Neuronal stem cell (in vitro differentiated cells): ENCODE measurements at regions not wholly inside any gene's neighbourhood (a gene's known extent, or its start where the extent isn't known, plus 50 kb on each side); places are given as distances from the start of the nearest gene placed in this dataset.

ENCODE experiments used
- DNase-seq: peaks from one replicate; pipeline ENCODE4 v3.0.0-alpha.2; 2013; ENCODE audit warnings: low spot score
- H2AFZ ChIP-seq: one replicate; pipeline ENCODE4 v1.6.1; 2013; ENCODE audit warnings: mild to moderate bottlenecking, low read length, inconsistent platforms
- H2AK5ac ChIP-seq: 2 replicates; pipeline ENCODE4 v1.6.1; 2013; ENCODE audit warnings: low read depth, mild to moderate bottlenecking, inconsistent platforms, low read length, moderate library complexity, mixed read lengths
- H2BK120ac ChIP-seq: 2 replicates; pipeline ENCODE4 v1.6.1; 2013; ENCODE audit warnings: low read depth, mild to moderate bottlenecking, inconsistent platforms, low read length, moderate library complexity, mixed read lengths
- H2BK12ac ChIP-seq: one replicate; pipeline ENCODE4 v1.6.1; 2013; ENCODE audit warnings: low read length, inconsistent platforms
- H2BK15ac ChIP-seq: 2 replicates; pipeline ENCODE4 v1.6.1; 2013; ENCODE audit warnings: mild to moderate bottlenecking, low read length, inconsistent platforms, mixed read lengths
- H2BK5ac ChIP-seq: one replicate; pipeline ENCODE4 v1.6.1; 2013; ENCODE audit warnings: inconsistent platforms, mild to moderate bottlenecking, low read length, moderate library complexity
- H3K14ac ChIP-seq: one replicate; pipeline ENCODE4 v1.6.1; 2013; ENCODE audit warnings: low read length, inconsistent platforms
- H3K18ac ChIP-seq: 2 replicates; pipeline ENCODE4 v1.6.1; 2013; ENCODE audit warnings: low read length, inconsistent platforms
- H3K23ac ChIP-seq: 2 replicates; pipeline ENCODE4 v1.6.1; 2013; ENCODE audit warnings: low read depth, mild to moderate bottlenecking, mixed read lengths, low read length, inconsistent platforms; ENCODE audit not compliant: poor library complexity
- H3K27ac ChIP-seq: replicated peaks from 3 replicates; pipeline ENCODE4 v1.5.1; 2013; ENCODE audit warnings: low read length, inconsistent platforms
- H3K27me3 ChIP-seq, 3 experiments: 2 replicates each; pipeline ENCODE4 v1.6.1; 2013; ENCODE audit warnings: low read length in 3 of 3, mild to moderate bottlenecking in 2 of 3, inconsistent platforms in 1 of 3, low read depth in 1 of 3, mixed read lengths in 1 of 3, moderate library complexity in 1 of 3; ENCODE audit not compliant: control insufficient read depth in 3 of 3, insufficient read depth in 3 of 3
- H3K36me3 ChIP-seq, 2 donors: replicated peaks in 1 of 2; 2 replicates each; pipeline ENCODE4 v1.6.1; 2013; ENCODE audit warnings: low read length in 2 of 2; ENCODE audit not compliant: control insufficient read depth in 2 of 2, insufficient read depth in 2 of 2
- H3K4ac ChIP-seq: 2 replicates; pipeline ENCODE4 v1.6.1; 2013; ENCODE audit warnings: inconsistent platforms, mild to moderate bottlenecking, low read length, moderate library complexity
- H3K4me1 ChIP-seq, 2 donors: 1 replicate in 1 of 2; 2 replicates in 1 of 2; pipeline ENCODE4 v1.6.1; 2013; ENCODE audit warnings: low read length in 2 of 2, low read depth in 1 of 2; ENCODE audit not compliant: control insufficient read depth in 2 of 2, insufficient read depth in 1 of 2
- H3K4me2 ChIP-seq: one replicate; pipeline ENCODE4 v1.6.1; 2013; ENCODE audit warnings: mild to moderate bottlenecking, low read length, inconsistent platforms; ENCODE audit not compliant: insufficient read depth, poor library complexity, severe bottlenecking
- H3K4me3 ChIP-seq, 2 donors: 2 replicates each; pipeline ENCODE4 v1.5.1; 2013; ENCODE audit warnings: low read length in 2 of 2, mild to moderate bottlenecking in 2 of 2, inconsistent platforms in 1 of 2, moderate library complexity in 1 of 2
- H3K79me1 ChIP-seq: one replicate; pipeline ENCODE4 v1.6.1; 2013; ENCODE audit warnings: low read depth, mild to moderate bottlenecking, inconsistent platforms, low read length, moderate library complexity
- H3K9ac ChIP-seq: one replicate; pipeline ENCODE4 v1.6.1; 2013; ENCODE audit warnings: mild to moderate bottlenecking, low read depth, low read length, inconsistent platforms; ENCODE audit not compliant: poor library complexity
- H3K9me3 ChIP-seq, 2 donors: replicated peaks in 1 of 2; 2 replicates each; pipeline versions ENCODE3 to v1.6.1; 2013; ENCODE audit warnings: low read length in 2 of 2, mild to moderate bottlenecking in 2 of 2, inconsistent platforms in 1 of 2, low read depth in 1 of 2, mixed read lengths in 1 of 2, moderate library complexity in 1 of 2; ENCODE audit not compliant: control insufficient read depth in 2 of 2, insufficient read depth in 1 of 2
- H4K8ac ChIP-seq: one replicate; pipeline ENCODE4 v1.6.1; 2013; ENCODE audit warnings: low read depth, mild to moderate bottlenecking, inconsistent platforms, low read length, moderate library complexity
- H4K91ac ChIP-seq: one replicate; pipeline ENCODE4 v1.6.1; 2013; ENCODE audit warnings: low read length, low read depth, mild to moderate bottlenecking, inconsistent platforms; ENCODE audit not compliant: poor library complexity
- WGBS, 2 donors: extraction: QIAGEN DNeasy Blood & Tissue Kit; methylation state at CpG; one replicate each; pipeline ENCODE4 v1.1.7; 2013; ENCODE audit warnings: missing lambda C conversion rate in 2 of 2, mixed read lengths in 1 of 2; ENCODE audit not compliant: insufficient read length in 2 of 2, insufficient replicate concordance in 1 of 2; ENCODE audit errors: extremely low coverage in 2 of 2; 5-methylcytosine and 5-hydroxymethylcytosine counted together

DNA sequence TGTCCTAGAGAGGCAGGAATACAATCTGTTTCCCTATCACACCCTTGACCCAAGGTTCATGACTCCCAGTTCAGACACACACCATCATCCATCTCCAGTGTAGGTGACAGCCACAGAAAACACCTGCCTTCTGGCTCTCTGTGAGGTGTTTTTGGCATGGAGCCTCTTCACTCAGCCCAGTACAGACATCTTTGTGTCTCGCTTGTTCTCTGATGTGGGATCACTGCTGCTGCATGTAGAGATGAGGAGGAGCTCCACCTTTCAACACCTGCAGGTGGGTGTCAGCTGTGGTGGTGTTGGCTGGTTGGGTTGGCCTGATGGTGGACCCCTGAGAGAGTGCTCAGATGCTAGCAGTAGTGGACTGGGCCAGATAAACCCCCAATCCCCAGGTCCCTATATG lies 916.7 kb upstream of the B3GALT2 start:
- no peak overlapping the region for H3K18ac ChIP-seq
- H3K4ac ChIP-seq, result no peak overlapping the region
- H3K14ac ChIP-seq, result no peak overlapping the region
- H3K4me1 ChIP-seq, result no peaks in the 10 kb centered on the region
- H2BK5ac ChIP-seq, result no peak overlapping the region
- no peaks in the 10 kb centered on the region for H3K79me1 ChIP-seq
- no peak overlapping the region for H3K27ac ChIP-seq
- WGBS, 2 donors, result no CpG with 5 or more reads among the region's 1 CpG
- no peak overlapping the region for H3K4me2 ChIP-seq
- no peaks in the 10 kb centered on the region for H3K9me3 ChIP-seq
- H3K9ac ChIP-seq, result no peak overlapping the region
- no peaks in the 10 kb centered on the region for H3K27me3 ChIP-seq
- H4K91ac ChIP-seq, result no peak overlapping the region
- no peak for DNase-seq
- no peak overlapping the region for H2BK12ac ChIP-seq
- no peak overlapping the region for H3K23ac ChIP-seq
- no peak overlapping the region for H3K4me3 ChIP-seq
- H3K36me3 ChIP-seq, result no peaks in the 10 kb centered on the region
- H4K8ac ChIP-seq, result no peak overlapping the region
- H2BK120ac ChIP-seq, result no peak overlapping the region
- H2AK5ac ChIP-seq, result no peak overlapping the region
- no peak overlapping the region for H2AFZ ChIP-seq
- no peak overlapping the region for H2BK15ac ChIP-seq

- no peaks in the 10 kb centered on the region for H3K36me3 ChIP-seq
- no peaks in the 10 kb centered on the region for H3K9me3 ChIP-seq
- H2AFZ ChIP-seq, result no peak overlapping the region
- H3K4me1 ChIP-seq, result no peaks in the 10 kb centered on the region
- H2BK5ac ChIP-seq, result no peak overlapping the region
- no peak overlapping the region for H3K4me3 ChIP-seq
- H3K4ac ChIP-seq, result no peak overlapping the region
- H4K8ac ChIP-seq, result no peak overlapping the region
- no peak overlapping the region for H3K27ac ChIP-seq
- H4K91ac ChIP-seq, result no peak overlapping the region
- H2BK12ac ChIP-seq, result no peak overlapping the region
- WGBS, 2 donors, result no CpG with 5 or more reads among the region's 2 CpGs
- no peaks in the 10 kb centered on the region for H3K27me3 ChIP-seq
- H3K23ac ChIP-seq, result no peak overlapping the region
- H2BK120ac ChIP-seq, result no peak overlapping the region
- H3K18ac ChIP-seq, result no peak overlapping the region
- H3K79me1 ChIP-seq, result no peaks in the 10 kb centered on the region
- H3K9ac ChIP-seq, result no peak overlapping the region
- H2AK5ac ChIP-seq, result no peak overlapping the region
- H2BK15ac ChIP-seq, result no peak overlapping the region
- no peak overlapping the region for H3K4me2 ChIP-seq
- no peak for DNase-seq
- H3K14ac ChIP-seq, result no peak overlapping the region
Observed at GRCh38 chr1:194102607-194103006, 916.2 kb upstream of the B3GALT2 start.

- H2BK15ac ChIP-seq, result no peak overlapping the region
- H3K14ac ChIP-seq, result no peak overlapping the region
- H3K4me2 ChIP-seq, result no peak overlapping the region
- peak overlapping the region; percentile 77 for H2AFZ ChIP-seq
- no peak for DNase-seq
- H4K8ac ChIP-seq, result no peak overlapping the region
- H2BK12ac ChIP-seq, result no peak overlapping the region
- no CpG with 5 or more reads among the region's 3 CpGs for WGBS, 2 donors
- no peaks in the 10 kb centered on the region for H3K79me1 ChIP-seq
- H3K4me3 ChIP-seq, result no peak overlapping the region
- H3K27me3 ChIP-seq, result no peaks in the 10 kb centered on the region
- no peak overlapping the region for H4K91ac ChIP-seq
- no peak overlapping the region for H3K18ac ChIP-seq
- no peak overlapping the region for H3K4ac ChIP-seq
- no peak overlapping the region for H3K23ac ChIP-seq
- H3K9me3 ChIP-seq, result no peaks in the 10 kb centered on the region
- no peak overlapping the region for H2AK5ac ChIP-seq
- H3K4me1 ChIP-seq, result peaks cover 0 to 2% of the 10 kb centered on the region in 2 donors
- no peak overlapping the region for H2BK5ac ChIP-seq
- H3K9ac ChIP-seq, result no peak overlapping the region
- no peak overlapping the region for H3K27ac ChIP-seq
- no peak overlapping the region for H2BK120ac ChIP-seq
- no peaks in the 10 kb centered on the region for H3K36me3 ChIP-seq
Observed at GRCh38 chr1:194084755-194085154, 898.3 kb upstream of the B3GALT2 start.

DNA sequence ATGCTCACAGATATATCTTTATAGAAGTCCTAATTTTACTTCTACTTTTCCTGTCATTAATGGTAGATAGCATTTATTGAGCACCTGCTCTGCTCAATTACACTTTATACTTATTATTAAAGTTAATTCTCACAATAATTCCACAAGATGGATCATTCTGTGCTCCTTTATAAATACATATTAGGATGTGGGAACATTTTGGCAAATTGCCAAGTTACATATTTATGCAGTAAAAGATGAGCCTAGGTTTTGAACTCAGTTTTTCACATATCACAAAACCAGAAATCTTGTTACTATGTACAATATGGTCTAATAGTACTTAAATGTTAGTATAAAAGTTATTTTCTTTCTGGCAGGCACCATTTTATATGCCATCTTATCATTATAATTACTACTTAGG lies 895.0 kb upstream of the B3GALT2 start:
- Histone ChIP-seq H3K36me3 (no peaks in the 10 kb centered on the region), H2AFZ (no peak overlapping the region), H3K4me3 (no peak overlapping the region), H3K27me3 (no peaks in the 10 kb centered on the region), H2BK120ac (no peak overlapping the region), H3K4me2 (no peak overlapping the region), H3K4ac (no peak overlapping the region), H2BK15ac (no peak overlapping the region), H3K9ac (no peak overlapping the region), H3K9me3 (peaks cover 0 to 8% of the 10 kb centered on the region in 2 donors), H3K18ac (no peak overlapping the region), H4K91ac (no peak overlapping the region), H2BK12ac (no peak overlapping the region), H2BK5ac (no peak overlapping the region), H3K27ac (no peak overlapping the region), H4K8ac (no peak overlapping the region), H3K4me1 (peaks cover 0 to 2% of the 10 kb centered on the region in 2 donors), H3K14ac (no peak overlapping the region), H2AK5ac (no peak overlapping the region), H3K79me1 (no peaks in the 10 kb centered on the region), H3K23ac (no peak overlapping the region)
- no peak for DNase-seq
